ENCODE measurements at regions not wholly inside any gene's neighbourhood (a gene's known extent, or its start where the extent isn't known, plus 50 kb on each side); places are given as distances from the start of the nearest gene placed in this dataset.

DNA sequence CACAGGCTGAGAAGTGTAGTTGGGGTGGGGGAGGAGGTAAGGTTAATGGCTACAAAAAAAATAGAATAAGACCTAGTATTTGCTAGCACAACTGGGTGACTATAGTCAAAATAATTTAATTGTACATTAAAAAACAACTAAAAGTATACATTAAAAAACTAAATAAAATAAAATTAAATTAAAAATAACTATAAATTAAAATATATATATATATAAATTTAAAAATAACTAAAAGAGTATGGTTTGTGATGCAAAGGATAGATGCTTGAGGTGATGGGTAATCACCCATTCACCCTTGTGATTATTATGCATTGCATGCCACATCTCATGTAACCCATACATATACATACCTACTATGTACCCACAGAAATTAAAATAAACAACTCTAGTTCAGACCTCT, 762.5 kb downstream of the SORCS1 start:
- Histone ChIP-seq H3K9me3 (ENCODE audit: control insufficient read depth, insufficient read depth, low read length) (no peaks in the 10 kb centered on the region), H3K4me2 (ENCODE audit: low read length) (no peak overlapping the region), H3F3A (ENCODE audit: control insufficient read depth, insufficient read depth) (no peaks in the 10 kb centered on the region), H3K9me2 (replicated peaks; ENCODE audit: control insufficient read depth, low read length) (no peaks in the 10 kb centered on the region), H3K27ac (ENCODE audit: low read depth, low read length) (no peak overlapping the region), H3K4me3 (ENCODE audit: low read length) (no peak overlapping the region), H3K4me1 (ENCODE audit: control insufficient read depth, low read length) (no peaks in the 10 kb centered on the region), H3K36me3 (ENCODE audit: control insufficient read depth, low read length) (no peaks in the 10 kb centered on the region), H3K27me3 (ENCODE audit: control insufficient read depth, low read length) (no peaks in the 10 kb centered on the region), H3K79me2 (ENCODE audit: control insufficient read depth, low read length) (no peaks in the 10 kb centered on the region), H4K20me1 (ENCODE audit: control insufficient read depth, insufficient read depth, low read depth, low read length) (no peaks in the 10 kb centered on the region)
- TF ChIP-seq EZH2phosphoT487 (IDR thresholded peaks at IDR 0.05; ENCODE audit: borderline replicate concordance, low read length) = no peak
- no peak for TF ChIP-seq CTCF (IDR thresholded peaks at IDR 0.05; ENCODE audit: low read depth, low read length, poor library complexity, severe bottlenecking)

DNA sequence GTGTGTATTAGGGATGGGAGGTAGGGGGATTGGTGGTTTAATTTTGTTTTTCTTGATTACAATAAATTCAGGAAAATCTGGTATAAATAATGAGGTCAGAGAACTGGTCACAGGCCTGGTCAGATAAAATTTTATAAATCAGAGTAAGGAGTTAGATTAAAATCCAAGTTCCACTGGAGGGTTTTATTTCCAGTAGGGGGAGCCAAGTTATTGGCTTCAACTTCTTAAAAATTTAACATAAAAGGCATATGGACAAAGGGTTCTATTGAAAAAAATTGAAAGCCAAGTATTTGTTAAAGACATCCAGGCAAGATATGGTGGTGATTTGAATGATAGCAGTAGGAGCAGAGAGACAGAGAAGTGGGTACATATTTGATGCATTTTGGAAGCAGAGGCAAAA, 763.3 kb downstream of the SORCS1 start:
- TF ChIP-seq CTCF (IDR thresholded peaks at IDR 0.05; ENCODE audit: low read depth, low read length, poor library complexity, severe bottlenecking) = no peak
- no peak for TF ChIP-seq EZH2phosphoT487 (IDR thresholded peaks at IDR 0.05; ENCODE audit: borderline replicate concordance, low read length)
- Histone ChIP-seq H3K4me1 (ENCODE audit: control insufficient read depth, low read length) (no peaks in the 10 kb centered on the region), H3F3A (ENCODE audit: control insufficient read depth, insufficient read depth) (no peaks in the 10 kb centered on the region)

DNA sequence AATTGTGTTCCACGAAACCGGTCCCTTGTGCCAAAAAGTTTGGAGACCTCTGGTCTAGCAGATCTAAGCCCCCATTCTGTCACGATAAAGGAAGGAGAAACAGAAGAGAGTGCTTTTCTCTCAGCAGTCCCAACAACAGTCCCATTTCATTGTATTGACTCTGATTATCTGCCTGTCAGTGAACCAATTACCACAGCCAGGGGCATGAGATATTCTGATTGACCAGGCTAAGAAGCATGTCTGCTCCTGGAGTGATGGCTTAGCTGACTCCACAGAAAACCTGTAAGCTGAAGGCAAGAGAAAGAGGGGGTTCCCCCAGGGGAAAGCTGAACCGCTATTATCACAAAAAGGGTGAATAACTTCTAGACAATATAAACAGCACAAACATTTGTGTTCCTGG, 765.4 kb downstream of the SORCS1 start:
- H3K9me2 ChIP-seq (replicated peaks; ENCODE audit: control insufficient read depth, low read length) = no peaks in the 10 kb centered on the region
- no peak overlapping the region for H3K4me3 ChIP-seq (ENCODE audit: low read length)
- H3K27me3 ChIP-seq (ENCODE audit: control insufficient read depth, low read length) = no peaks in the 10 kb centered on the region
- H3K9me3 ChIP-seq (ENCODE audit: control insufficient read depth, insufficient read depth, low read length) = no peaks in the 10 kb centered on the region
- no peaks in the 10 kb centered on the region for H3K36me3 ChIP-seq (ENCODE audit: control insufficient read depth, low read length)
- no peaks in the 10 kb centered on the region for H3K4me1 ChIP-seq (ENCODE audit: control insufficient read depth, low read length)
- H3F3A ChIP-seq (ENCODE audit: control insufficient read depth, insufficient read depth) = no peaks in the 10 kb centered on the region
- H4K20me1 ChIP-seq (ENCODE audit: control insufficient read depth, insufficient read depth, low read depth, low read length) = no peaks in the 10 kb centered on the region
- H3K27ac ChIP-seq (ENCODE audit: low read depth, low read length) = no peak overlapping the region
- H3K79me2 ChIP-seq (ENCODE audit: control insufficient read depth, low read length) = no peaks in the 10 kb centered on the region
- TF ChIP-seq EZH2phosphoT487 (IDR thresholded peaks at IDR 0.05; ENCODE audit: borderline replicate concordance, low read length) (no peak), CTCF (IDR thresholded peaks at IDR 0.05; ENCODE audit: low read depth, low read length, poor library complexity, severe bottlenecking) (no peak)
- H3K4me2 ChIP-seq (ENCODE audit: low read length) = no peak overlapping the region

More for the DNA sequence above, 763.3 kb downstream of the SORCS1 start:
- no peaks in the 10 kb centered on the region for H4K20me1 ChIP-seq (ENCODE audit: control insufficient read depth, insufficient read depth, low read depth, low read length)
- H3K27me3 ChIP-seq (ENCODE audit: control insufficient read depth, low read length) = no peaks in the 10 kb centered on the region
- H3K9me3 ChIP-seq (ENCODE audit: control insufficient read depth, insufficient read depth, low read length) = no peaks in the 10 kb centered on the region
- no peaks in the 10 kb centered on the region for H3K79me2 ChIP-seq (ENCODE audit: control insufficient read depth, low read length)
- no peaks in the 10 kb centered on the region for H3K9me2 ChIP-seq (replicated peaks; ENCODE audit: control insufficient read depth, low read length)
- no peaks in the 10 kb centered on the region for H3K36me3 ChIP-seq (ENCODE audit: control insufficient read depth, low read length)
- no peak overlapping the region for H3K4me3 ChIP-seq (ENCODE audit: low read length)
- no peak overlapping the region for H3K27ac ChIP-seq (ENCODE audit: low read depth, low read length)
- H3K4me2 ChIP-seq (ENCODE audit: low read length) = no peak overlapping the region

DNA sequence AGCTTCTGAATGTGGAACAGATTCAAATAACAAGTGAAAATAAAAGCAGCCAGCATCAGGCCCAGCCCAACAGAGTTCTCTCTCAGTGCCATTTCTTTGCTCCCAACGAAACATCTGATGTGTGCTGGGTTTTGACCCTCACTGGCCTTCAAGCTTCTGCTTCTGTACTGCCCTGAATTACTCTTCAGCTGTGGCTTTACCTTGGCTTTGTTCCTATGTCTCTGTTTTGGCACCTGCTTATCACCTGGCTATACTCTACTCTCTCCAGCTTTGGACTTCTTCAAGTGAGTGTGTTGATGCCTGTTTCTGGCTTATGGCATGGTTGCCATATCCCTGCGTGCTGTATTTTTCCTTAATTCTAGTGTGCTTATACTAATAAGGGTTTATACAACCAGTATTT, 768.3 kb downstream of the SORCS1 start:
- Histone ChIP-seq H3K4me2 (ENCODE audit: low read length) (no peak overlapping the region), H3K36me3 (ENCODE audit: control insufficient read depth, low read length) (no peaks in the 10 kb centered on the region), H3F3A (ENCODE audit: control insufficient read depth, insufficient read depth) (no peaks in the 10 kb centered on the region), H3K4me3 (ENCODE audit: low read length) (no peak overlapping the region), H3K4me1 (ENCODE audit: control insufficient read depth, low read length) (no peaks in the 10 kb centered on the region), H3K27me3 (ENCODE audit: control insufficient read depth, low read length) (no peaks in the 10 kb centered on the region), H3K9me2 (replicated peaks; ENCODE audit: control insufficient read depth, low read length) (no peaks in the 10 kb centered on the region), H4K20me1 (ENCODE audit: control insufficient read depth, insufficient read depth, low read depth, low read length) (no peaks in the 10 kb centered on the region), H3K9me3 (ENCODE audit: control insufficient read depth, insufficient read depth, low read length) (no peaks in the 10 kb centered on the region), H3K79me2 (ENCODE audit: control insufficient read depth, low read length) (no peaks in the 10 kb centered on the region), H3K27ac (ENCODE audit: low read depth, low read length) (no peak overlapping the region)
- TF ChIP-seq CTCF (IDR thresholded peaks at IDR 0.05; ENCODE audit: low read depth, low read length, poor library complexity, severe bottlenecking) (no peak), EZH2phosphoT487 (IDR thresholded peaks at IDR 0.05; ENCODE audit: borderline replicate concordance, low read length) (no peak)
